Sigmoid colon (tissue), 4 donors: ENCODE measurements at regions not wholly inside any gene's neighbourhood (a gene's known extent, or its start where the extent isn't known, plus 50 kb on each side); places are given as distances from the start of the nearest gene placed in this dataset.

ENCODE experiments used
- CTCF ChIP-seq, 4 experiments: fragments of 450-650 bp in 3 of 4; fragments of 200-600 bp in 1 of 4; IDR thresholded peaks; one replicate each; pipeline ENCODE4 v1.5.1; 2016 to 2019; ENCODE audit warnings: antibody characterized with exemption in 4 of 4, mild to moderate bottlenecking in 3 of 4, moderate library complexity in 2 of 4
- EP300 ChIP-seq, 4 donors: sonication (generic); formaldehyde crosslinking; IDR thresholded peaks; one replicate each; pipeline ENCODE4 v1.6.1; 2017; ENCODE audit warnings: antibody characterized with exemption in 4 of 4
- POLR2A ChIP-seq, 2 donors: fragments of 450-650 bp; IDR thresholded peaks; one replicate each; pipeline ENCODE4 v1.6.1; 2016; ENCODE audit warnings: antibody characterized with exemption in 2 of 2, mild to moderate bottlenecking in 2 of 2, moderate library complexity in 2 of 2

- TF ChIP-seq POLR2A (IDR thresholded peaks at IDR 0.05): no peak
- TF ChIP-seq CTCF (IDR thresholded peaks at IDR 0.05): no peak
- no peak for TF ChIP-seq EP300 (IDR thresholded peaks at IDR 0.05)
Observed at GRCh38 chr5:162544905-162545304, 477.3 kb downstream of the GABRG2 start.
